C4-2B (cell line): ENCODE measurements at regions not wholly inside any gene's neighbourhood (a gene's known extent, or its start where the extent isn't known, plus 50 kb on each side); places are given as distances from the start of the nearest gene placed in this dataset.
"Not testable (repeated sequence)": the region's sequence is repeated elsewhere in the genome, so short reads cannot be mapped to it uniquely, and the experiment has no call there.

Experiments used
- H3K27ac ChIP-seq: fragments of 450-650 bp; 2 replicates; pipeline ENCODE4 v1.5.1; 2017
- ZFX ChIP-seq: fragments of 450-650 bp; IDR thresholded peaks from 2 replicates; pipeline ENCODE4 v1.6.1; 2017
- TF ChIP-seq, protein P1 (sequence below): fragments of 450-650 bp; conservative IDR thresholded peaks from 2 replicates; pipeline ENCODE4 v1.5.1; 2017; ENCODE audit warnings: mild to moderate bottlenecking

DNA sequence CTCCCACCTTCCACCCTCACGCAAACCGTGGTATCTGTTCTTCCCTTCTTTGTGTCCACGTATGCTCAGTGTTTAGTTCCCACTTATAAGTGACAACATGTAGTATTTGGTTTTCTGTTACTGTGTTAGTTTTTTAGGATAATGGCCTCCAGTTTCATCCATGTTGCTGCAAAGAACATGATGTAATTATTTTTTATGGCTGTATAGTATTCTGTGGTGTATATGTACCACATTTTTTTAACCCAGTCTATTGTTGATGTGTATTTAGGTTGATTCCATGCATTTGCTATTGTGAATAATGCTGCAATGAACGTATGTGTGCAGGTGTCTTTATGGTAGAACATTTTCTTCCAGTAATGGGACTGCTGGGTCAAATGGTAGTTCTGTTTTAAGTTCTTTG lies 228.1 kb downstream of the FBXO8 start:
- TF ChIP-seq, protein P1, sequence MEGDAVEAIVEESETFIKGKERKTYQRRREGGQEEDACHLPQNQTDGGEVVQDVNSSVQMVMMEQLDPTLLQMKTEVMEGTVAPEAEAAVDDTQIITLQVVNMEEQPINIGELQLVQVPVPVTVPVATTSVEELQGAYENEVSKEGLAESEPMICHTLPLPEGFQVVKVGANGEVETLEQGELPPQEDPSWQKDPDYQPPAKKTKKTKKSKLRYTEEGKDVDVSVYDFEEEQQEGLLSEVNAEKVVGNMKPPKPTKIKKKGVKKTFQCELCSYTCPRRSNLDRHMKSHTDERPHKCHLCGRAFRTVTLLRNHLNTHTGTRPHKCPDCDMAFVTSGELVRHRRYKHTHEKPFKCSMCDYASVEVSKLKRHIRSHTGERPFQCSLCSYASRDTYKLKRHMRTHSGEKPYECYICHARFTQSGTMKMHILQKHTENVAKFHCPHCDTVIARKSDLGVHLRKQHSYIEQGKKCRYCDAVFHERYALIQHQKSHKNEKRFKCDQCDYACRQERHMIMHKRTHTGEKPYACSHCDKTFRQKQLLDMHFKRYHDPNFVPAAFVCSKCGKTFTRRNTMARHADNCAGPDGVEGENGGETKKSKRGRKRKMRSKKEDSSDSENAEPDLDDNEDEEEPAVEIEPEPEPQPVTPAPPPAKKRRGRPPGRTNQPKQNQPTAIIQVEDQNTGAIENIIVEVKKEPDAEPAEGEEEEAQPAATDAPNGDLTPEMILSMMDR, result no peak
- TF ChIP-seq ZFX, result no peak
- H3K27ac ChIP-seq, result no peak overlapping the region

DNA sequence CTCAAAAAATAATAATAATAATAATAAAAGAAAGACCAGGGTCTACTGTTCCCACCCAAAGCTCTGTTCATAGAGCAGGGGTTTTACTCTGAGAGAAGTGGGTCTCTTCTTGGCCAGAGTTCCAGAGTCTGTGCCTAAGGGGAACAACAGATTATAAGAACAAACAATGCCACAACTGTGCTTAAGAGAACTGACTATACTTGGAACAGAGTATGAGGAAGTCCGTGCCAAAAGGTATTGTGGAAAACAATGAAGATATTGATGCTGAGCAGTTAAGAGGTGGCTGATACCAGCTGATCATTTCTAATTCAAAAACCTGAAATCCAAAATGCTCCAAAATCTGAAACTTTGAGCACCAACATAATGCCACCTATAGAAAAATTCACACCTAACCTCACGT lies 229.6 kb downstream of the FBXO8 start:
- TF ChIP-seq ZFX, result no peak
- TF ChIP-seq, protein P1, result no peak
- H3K27ac ChIP-seq, result no peak overlapping the region

DNA sequence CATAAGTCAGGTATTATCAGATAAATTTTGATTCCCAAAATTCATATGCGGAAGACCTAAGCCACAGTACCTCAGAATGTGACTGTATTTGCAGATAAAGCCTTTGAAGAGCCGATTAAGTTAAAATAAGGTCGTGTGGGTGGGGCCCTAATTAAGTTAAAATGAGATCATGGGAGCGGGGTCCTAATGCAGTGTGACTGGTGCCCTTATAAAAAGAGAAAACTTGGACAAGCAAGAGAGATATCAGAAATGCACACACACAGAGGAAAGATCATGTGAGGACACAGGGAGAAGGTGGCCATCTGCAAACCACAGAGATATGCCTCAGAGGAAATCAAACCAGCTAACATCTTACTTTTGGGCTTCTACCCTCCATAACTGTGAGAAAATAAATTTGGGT lies 236.1 kb downstream of the FBXO8 start:
- TF ChIP-seq ZFX, result no peak
- TF ChIP-seq, protein P1, result no peak
- no peak overlapping the region for H3K27ac ChIP-seq

DNA sequence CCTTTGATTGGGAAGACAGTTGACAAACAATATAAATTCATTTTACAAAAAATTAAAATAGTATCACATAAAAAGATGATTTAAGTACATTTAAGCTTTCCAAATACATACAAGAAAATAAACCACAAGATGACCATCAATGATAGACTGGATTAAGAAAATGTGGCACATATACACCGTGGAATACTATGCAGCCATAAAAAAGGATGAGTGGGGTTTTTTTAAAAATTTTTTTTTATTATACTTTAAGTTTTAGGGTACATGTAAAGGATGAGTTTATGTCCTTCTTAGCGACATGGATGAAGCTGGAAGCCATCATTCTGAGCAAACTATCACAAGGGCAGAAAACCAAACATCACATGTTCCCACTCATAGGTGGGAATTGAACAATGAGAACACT lies 237.6 kb downstream of the FBXO8 start:
- H3K27ac ChIP-seq, result not testable (repeated sequence)

DNA sequence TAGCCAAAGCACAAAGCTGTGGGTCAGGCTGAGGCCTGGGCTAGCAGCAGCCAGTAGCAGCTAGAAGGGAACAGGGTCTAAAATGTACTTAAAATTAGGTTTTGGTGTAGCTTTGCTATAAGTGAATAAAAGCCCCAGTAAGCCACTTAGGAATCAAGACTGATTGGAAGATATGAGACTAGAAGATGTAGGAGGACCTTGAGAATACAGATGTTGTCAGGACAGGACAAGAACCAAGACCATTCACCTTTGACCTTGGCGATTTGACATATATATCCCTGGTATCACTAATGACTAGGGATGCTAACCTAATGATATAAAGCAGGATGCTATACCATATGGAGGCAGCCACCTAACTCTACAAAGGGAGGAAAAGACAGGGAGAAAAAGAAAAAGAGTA lies 238.1 kb downstream of the FBXO8 start:
- H3K27ac ChIP-seq, result no peak overlapping the region
- no peak for TF ChIP-seq ZFX
- TF ChIP-seq, protein P1, result no peak

DNA sequence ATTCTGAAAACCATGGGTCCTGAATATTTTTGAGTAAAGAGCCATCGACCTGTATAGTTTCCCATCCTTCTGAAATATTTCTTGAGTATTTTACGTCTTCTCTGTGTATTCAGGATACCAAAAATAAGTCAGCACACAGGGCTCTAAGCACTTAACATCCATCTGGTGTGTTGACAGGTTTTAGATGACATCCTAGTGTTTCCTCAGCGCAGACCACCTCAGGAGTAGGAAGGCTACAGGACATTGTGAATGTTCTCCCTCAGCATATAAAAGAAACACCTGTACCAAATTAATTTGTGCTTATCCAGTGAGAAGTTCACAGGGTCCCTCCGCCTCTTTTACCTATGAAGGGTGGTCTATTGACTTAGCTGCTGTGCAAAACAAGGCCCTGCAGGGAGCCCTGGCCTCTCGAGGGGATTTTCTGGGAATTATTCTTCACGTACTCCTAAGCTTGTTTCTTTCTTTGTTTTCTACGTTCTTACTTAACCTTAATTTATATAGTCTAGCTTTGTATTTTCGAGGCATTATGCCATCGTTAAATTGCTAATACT lies 241.8 kb downstream of the FBXO8 start:
- no peak for TF ChIP-seq ZFX
- TF ChIP-seq, protein P1, result no peak
- no peak overlapping the region for H3K27ac ChIP-seq

DNA sequence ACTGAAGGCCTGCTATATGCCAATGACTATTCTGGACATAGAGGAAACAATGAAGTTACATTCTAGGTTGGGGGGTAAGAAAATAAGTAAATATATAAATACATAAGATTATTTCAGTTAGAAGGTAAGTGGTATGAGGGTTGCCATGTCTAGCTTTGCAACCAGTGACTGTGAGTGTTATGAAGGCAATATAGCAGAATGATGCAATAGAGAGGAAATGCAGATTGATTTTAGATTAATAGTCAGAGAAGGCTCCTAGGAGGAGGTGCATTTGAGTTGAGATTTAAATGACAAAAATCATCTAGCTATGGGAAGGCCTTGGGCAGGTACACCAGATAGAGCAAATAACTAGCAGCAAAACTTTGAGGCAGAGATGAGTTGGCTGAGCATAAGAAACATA lies 243.2 kb downstream of the FBXO8 start:
- TF ChIP-seq ZFX, result no peak
- TF ChIP-seq, protein P1, result no peak
- no peak overlapping the region for H3K27ac ChIP-seq

DNA sequence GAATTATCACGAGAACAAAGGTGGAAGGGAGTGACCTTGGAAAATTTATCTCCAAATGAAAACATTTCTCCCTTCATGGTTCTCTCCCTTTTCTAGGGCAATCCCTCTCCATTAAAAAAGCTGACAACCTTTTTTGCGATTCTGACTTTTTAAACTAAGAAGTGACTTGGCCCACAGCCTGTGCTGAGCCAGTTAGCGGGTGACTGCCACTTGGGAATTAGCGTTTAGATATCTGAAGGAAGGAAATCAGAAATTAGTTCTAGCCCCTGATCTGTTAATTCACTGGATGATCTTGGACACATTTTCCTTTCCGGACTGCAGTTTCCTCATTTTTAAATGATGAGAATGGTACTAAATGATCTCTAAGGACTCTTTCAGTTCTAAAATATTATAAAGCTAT lies 245.0 kb downstream of the FBXO8 start:
- no peak overlapping the region for H3K27ac ChIP-seq
- TF ChIP-seq ZFX, result no peak
- TF ChIP-seq, protein P1, result no peak
